AG10803 (cell line): ENCODE measurements at regions not wholly inside any gene's neighbourhood (a gene's known extent, or its start where the extent isn't known, plus 50 kb on each side); places are given as distances from the start of the nearest gene placed in this dataset.
A peak's percentile ranks its signal among the peaks of the same experiment; 100 is the strongest.
"Not testable (repeated sequence)": the region's sequence is repeated elsewhere in the genome, so short reads cannot be mapped to it uniquely, and the experiment has no call there.

Experiments used
- DNase-seq: peaks from one replicate; pipeline ENCODE4 v3.0.0; 2010; ENCODE audit warnings: low read depth
- H3K4me3 ChIP-seq: 2 replicates; pipeline ENCODE4 v1.5.1; 2011; ENCODE audit warnings: mild to moderate bottlenecking, low read length, control low read depth
- TF ChIP-seq, protein P1 (sequence below): conservative IDR thresholded peaks from 2 replicates; pipeline ENCODE4 v1.5.1; 2011; ENCODE audit warnings: mild to moderate bottlenecking, low read length, control low read depth, inconsistent platforms

DNA sequence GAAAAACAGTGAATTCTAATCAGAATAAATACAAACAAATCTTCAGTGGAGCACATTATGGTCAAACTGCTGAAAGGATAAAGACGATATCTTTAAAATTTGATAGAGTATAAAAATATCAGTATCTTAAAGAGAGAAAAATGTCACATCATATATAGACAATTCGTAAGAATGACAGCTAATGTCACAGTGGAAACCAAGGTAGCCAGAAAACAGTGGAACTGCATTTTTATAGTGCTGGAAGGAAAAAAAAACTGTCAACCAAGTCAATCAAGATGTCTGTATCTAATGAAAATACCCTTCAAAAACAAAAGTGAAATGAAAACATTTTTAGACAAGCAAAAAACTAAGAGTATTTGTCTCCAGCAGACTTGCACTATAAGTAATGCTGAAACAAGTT lies 73.4 kb upstream of the HMGXB4 start:
- DNase-seq: no peak
- TF ChIP-seq, protein P1, sequence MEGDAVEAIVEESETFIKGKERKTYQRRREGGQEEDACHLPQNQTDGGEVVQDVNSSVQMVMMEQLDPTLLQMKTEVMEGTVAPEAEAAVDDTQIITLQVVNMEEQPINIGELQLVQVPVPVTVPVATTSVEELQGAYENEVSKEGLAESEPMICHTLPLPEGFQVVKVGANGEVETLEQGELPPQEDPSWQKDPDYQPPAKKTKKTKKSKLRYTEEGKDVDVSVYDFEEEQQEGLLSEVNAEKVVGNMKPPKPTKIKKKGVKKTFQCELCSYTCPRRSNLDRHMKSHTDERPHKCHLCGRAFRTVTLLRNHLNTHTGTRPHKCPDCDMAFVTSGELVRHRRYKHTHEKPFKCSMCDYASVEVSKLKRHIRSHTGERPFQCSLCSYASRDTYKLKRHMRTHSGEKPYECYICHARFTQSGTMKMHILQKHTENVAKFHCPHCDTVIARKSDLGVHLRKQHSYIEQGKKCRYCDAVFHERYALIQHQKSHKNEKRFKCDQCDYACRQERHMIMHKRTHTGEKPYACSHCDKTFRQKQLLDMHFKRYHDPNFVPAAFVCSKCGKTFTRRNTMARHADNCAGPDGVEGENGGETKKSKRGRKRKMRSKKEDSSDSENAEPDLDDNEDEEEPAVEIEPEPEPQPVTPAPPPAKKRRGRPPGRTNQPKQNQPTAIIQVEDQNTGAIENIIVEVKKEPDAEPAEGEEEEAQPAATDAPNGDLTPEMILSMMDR: no peak
- no peak overlapping the region for H3K4me3 ChIP-seq

DNA sequence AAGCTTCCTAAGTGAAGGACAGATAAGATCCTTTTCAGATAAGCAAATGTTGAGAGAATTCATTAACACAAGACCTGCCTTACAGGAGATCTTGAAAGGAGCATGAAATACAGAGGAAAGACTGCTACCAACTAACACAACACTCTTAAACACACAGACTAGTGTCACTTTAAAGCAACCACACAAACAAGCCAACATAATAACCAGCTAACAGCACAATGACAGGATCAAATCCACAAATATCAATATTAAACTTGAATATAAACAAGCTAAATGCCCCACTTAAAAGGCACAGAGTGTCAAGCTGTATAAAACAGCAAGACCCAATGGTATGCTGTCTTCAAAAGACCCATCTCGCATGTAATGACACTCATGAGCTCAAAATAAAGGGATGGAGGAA lies 70.8 kb upstream of the HMGXB4 start:
- TF ChIP-seq, protein P1: no peak
- no peak for DNase-seq
- H3K4me3 ChIP-seq: no peak overlapping the region

DNA sequence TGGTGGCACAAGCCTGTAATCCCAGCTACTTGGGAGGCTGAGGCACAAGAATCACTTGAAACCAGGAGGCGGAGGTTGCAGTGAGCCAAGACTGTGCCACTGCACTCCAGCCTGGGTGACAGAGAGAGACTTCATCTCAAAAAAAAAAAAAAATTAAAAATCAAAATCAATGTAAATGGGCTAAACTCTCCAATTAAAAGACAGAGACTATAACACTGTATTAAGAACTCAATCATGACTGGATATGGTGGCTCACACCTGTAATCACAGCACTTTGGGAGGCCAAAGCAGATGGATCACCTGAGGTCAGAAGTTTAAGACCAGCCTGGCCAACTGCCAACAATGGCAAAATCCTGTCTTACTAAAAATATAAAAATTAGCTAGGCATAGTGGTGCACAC lies 68.4 kb upstream of the HMGXB4 start:
- not testable (repeated sequence) for H3K4me3 ChIP-seq

DNA sequence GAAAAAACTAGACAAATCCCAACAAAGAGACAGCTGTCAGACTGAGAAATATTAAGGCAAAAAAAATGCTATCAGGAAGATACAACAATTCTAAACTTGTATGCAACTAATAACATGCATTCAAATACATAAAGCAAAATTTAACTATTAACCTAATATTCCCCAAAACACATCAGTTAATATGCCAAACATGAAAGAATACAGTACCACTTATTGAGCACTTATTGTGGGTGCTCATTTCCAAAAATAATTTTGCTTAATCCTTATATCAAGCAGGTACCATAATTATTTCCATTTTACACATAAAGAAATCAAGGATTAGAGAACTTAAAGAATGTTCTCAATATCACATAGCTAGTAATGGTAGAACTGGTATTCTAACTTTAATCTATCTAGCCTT lies 67.7 kb upstream of the HMGXB4 start:
- no peak overlapping the region for H3K4me3 ChIP-seq
- TF ChIP-seq, protein P1: no peak
- no peak for DNase-seq

More for the DNA sequence above, 68.4 kb upstream of the HMGXB4 start:
- not testable (repeated sequence) for DNase-seq

DNA sequence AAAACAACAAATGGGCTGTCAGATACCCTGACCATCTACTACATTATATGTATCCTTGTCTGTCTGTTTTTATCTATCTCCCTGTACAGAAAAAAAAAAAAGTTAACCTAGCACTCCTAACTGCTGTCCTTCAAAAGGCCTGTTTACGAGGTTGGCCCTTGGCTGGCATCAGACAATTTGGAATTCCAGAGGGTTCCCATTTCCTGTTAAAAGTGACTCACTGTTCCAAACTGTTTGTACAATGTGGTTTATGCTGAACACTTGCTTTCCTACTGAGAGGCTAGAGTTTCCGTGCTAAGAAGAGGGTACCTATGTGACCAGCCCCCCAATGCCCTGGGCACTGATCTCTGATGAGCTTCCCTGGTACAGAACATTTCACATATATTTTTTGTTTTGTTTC lies 65.9 kb upstream of the HMGXB4 start:
- peak; percentile 34 for DNase-seq
- TF ChIP-seq, protein P1: no peak

DNA sequence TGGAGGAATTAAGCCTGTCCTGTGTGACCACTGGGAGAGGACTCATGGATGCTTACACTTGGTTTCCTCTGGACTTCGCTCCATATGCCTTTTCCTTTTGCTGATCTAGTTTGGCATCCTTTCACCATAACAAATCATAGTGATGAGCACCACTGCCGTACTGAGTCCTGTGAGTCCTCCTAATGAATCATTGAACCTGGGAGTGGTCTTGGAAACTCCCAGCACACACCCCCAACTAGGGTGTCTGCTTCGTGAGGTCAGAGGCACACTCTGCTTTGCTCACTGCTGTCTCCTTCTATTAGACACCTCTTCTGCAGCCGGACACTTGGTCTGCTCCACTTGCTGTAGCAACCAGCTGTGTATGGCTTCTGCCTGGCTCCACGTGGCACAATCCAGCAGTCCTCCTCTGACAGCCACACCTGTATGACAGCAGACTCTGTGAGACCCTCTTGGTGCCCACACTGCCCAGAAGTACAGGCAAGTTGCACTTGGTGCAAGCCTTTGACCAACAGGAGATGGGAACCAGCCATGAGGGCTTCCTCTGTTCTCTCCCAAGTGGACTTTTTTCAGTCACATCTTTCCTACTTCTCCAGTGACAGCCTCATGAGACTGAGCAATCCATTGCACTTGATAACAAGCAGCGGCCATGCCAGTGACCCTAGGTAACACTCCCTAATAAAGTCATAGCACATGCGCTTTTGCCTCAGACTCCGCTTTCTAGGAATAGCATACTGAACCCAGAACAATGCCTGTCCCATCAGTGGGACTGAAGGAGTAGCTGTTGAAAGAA lies 65.0 kb upstream of the HMGXB4 start:
- TF ChIP-seq, protein P1: no peak
- H3K4me3 ChIP-seq: no peak overlapping the region
- no peak for DNase-seq

More for the DNA sequence above, 65.9 kb upstream of the HMGXB4 start:
- H3K4me3 ChIP-seq: no peak overlapping the region

DNA sequence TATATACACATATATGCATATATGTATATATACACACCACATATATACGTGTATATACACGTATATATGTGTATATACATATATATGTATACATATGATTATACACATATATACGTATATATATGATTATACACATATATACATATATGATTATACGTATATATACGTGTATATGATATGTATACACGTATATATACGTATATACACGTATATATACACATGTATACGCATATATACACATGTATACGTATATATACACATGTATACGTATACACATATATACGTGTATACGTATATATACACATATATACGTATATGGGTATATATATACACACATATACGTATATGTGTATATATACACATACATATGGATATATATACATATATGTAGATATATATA lies 62.1 kb upstream of the HMGXB4 start:
- no peak overlapping the region for H3K4me3 ChIP-seq
- no peak for DNase-seq
- TF ChIP-seq, protein P1: no peak

DNA sequence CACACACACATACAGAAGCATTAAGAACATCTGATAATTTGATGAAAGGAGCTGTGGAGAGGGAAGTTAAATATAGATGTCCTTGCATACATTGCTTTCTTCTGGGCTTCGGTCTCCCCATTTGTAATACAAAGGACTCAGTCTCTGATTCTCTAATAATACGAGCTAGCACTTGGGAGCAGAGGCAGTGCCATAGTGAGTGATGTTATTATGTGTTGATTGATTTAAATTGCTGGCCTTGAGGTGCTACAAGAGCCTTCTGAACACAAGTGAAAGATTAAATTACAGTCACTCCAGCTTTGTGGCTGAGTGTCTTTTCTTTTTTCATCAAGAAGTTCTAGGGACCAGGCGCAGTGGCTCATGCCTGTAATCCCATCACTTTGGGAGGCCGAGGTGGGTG lies 61.5 kb upstream of the HMGXB4 start:
- no peak for DNase-seq
- TF ChIP-seq, protein P1: no peak
- no peak overlapping the region for H3K4me3 ChIP-seq
